HCT116 (cell line): ENCODE measurements at regions not wholly inside any gene's neighbourhood (a gene's known extent, or its start where the extent isn't known, plus 50 kb on each side); places are given as distances from the start of the nearest gene placed in this dataset.

Experiments
- ATAC-seq: fragments of 200-7000 bp; cut with Tn5 transposase; 2 replicates; pipeline ENCODE4 v1.9.1; 2020; ENCODE audit warnings: mild to moderate bottlenecking, moderate library complexity
- BruUV-seq: library from RNA; stranded (reverse); fragments of 400-500 nt; replicated peaks from 2 replicates; lab custom pipeline; 2021; lab: Mats Ljungman, UMichigan
- CTCF ChIA-PET: fragments of 300-600 bp; sonication (Branson Sonifier 250); formaldehyde crosslinking; loops from one replicate; lab custom pipeline; 2021; ENCODE audit warnings: antibody characterized with exemption; lab: Charles Lee
- POLR2A ChIA-PET: fragments of 300-600, 350-600 bp; sonication (Branson Sonifier 250); formaldehyde crosslinking; loops from one replicate; lab custom pipeline; 2021; ENCODE audit warnings: antibody characterized with exemption; lab: Charles Lee
- RAD21 ChIA-PET, 2 experiments: fragments of 300-600 bp; sonication (Branson Sonifier 250); formaldehyde crosslinking; loops; one replicate each; lab custom pipeline; 2023; ENCODE audit warnings: low total read pairs in 2 of 2; ENCODE audit not compliant: uncharacterized antibody in 2 of 2, unreplicated experiment in 2 of 2, low non-redundant PET in 1 of 2; lab: Charles Lee
- DNase-seq: peaks from one replicate; pipeline ENCODE4 v3.0.0-alpha.2; 2010; ENCODE audit warnings: low read depth, low spot score
- H2AFZ ChIP-seq: fragments of 200-600 bp; shearing (Covaris generic), sonication (generic); 2 replicates; pipeline ENCODE4 v1.6.1; 2017; ENCODE audit warnings: low read depth, mixed run types, mixed read lengths, antibody characterized with exemption, low read length; ENCODE audit not compliant: poor library complexity, severe bottlenecking
- H3K27ac ChIP-seq: 2 replicates; pipeline ENCODE4 v1.5.1; 2012; ENCODE audit warnings: low read depth, low read length
- H3K27me3 ChIP-seq: fragments of 200-600 bp; sonication (generic); 2 replicates; pipeline ENCODE4 v1.6.1; 2016; ENCODE audit warnings: mixed run types, low read length, mixed read lengths; ENCODE audit not compliant: insufficient read depth
- H3K36me3 ChIP-seq, 2 experiments: fragments of 200-500 bp in 1 of 2; fragments of 200-600 bp in 1 of 2; sonication (Bioruptor generic) in 1 of 2; sonication (generic) in 1 of 2; 2 replicates each; pipeline versions ENCODE4 v1.5.1 to v1.6.1; 2014 to 2016; ENCODE audit warnings: low read length in 2 of 2, inconsistent platforms in 1 of 2, mixed read lengths in 1 of 2, mixed run types in 1 of 2; ENCODE audit not compliant: insufficient read depth in 2 of 2, control insufficient read depth in 1 of 2
- H3K4me1 ChIP-seq, 2 experiments: fragments of 200-600 bp in 1 of 2; sonication (generic) in 1 of 2; 2 replicates each; pipeline versions ENCODE4 v1.5.1 to v1.6.1; 2012 to 2017; ENCODE audit warnings: low read length in 2 of 2, inconsistent platforms in 1 of 2, mild to moderate bottlenecking in 1 of 2, mixed read lengths in 1 of 2, mixed run types in 1 of 2, moderate library complexity in 1 of 2; ENCODE audit not compliant: insufficient read depth in 2 of 2, control insufficient read depth in 1 of 2
- H3K4me2 ChIP-seq: fragments of 200-600 bp; sonication (generic); 2 replicates; pipeline ENCODE4 v1.6.1; 2017; ENCODE audit warnings: mixed run types, low read length, mixed read lengths
- H3K4me3 ChIP-seq, 2 experiments: fragments of 200-600 bp in 1 of 2; sonication (generic) in 1 of 2; replicated peaks in 1 of 2; 2 replicates each; pipeline ENCODE4 v1.5.1; 2011 to 2016; ENCODE audit warnings: low read length in 2 of 2, control low read depth in 1 of 2, low read depth in 1 of 2, mild to moderate bottlenecking in 1 of 2, mixed read lengths in 1 of 2, mixed run types in 1 of 2
- H3K79me2 ChIP-seq: fragments of 200-600 bp; sonication (generic); 2 replicates; pipeline ENCODE4 v1.6.1; 2017; ENCODE audit warnings: mild to moderate bottlenecking, mixed run types, low read length, moderate library complexity, mixed read lengths; ENCODE audit not compliant: insufficient read depth
- H3K9ac ChIP-seq: fragments of 200-600 bp; sonication (generic); 2 replicates; pipeline ENCODE4 v1.6.1; 2016; ENCODE audit warnings: low read length, mixed read lengths
- H3K9me2 ChIP-seq: fragments of 200-600 bp; sonication (generic), shearing (Covaris generic); 2 replicates; pipeline ENCODE4 v1.6.1; 2017; ENCODE audit warnings: mixed run types, mild to moderate bottlenecking, moderate library complexity; ENCODE audit not compliant: insufficient read depth
- H3K9me3 ChIP-seq, 2 experiments: fragments of 200-500 bp in 1 of 2; fragments of 200-600 bp in 1 of 2; sonication (Bioruptor generic) in 1 of 2; sonication (generic) in 1 of 2; 2 replicates each; pipeline ENCODE4 v1.6.1; 2014 to 2017; ENCODE audit warnings: low read length in 2 of 2, mixed read lengths in 2 of 2, inconsistent platforms in 1 of 2, low read depth in 1 of 2, mild to moderate bottlenecking in 1 of 2, mixed run types in 1 of 2, moderate library complexity in 1 of 2; ENCODE audit not compliant: control insufficient read depth in 1 of 2, insufficient read depth in 1 of 2
- H4K20me1 ChIP-seq: fragments of 200-600 bp; sonication (generic), shearing (Covaris generic); 2 replicates; pipeline ENCODE4 v1.6.1; 2017; ENCODE audit warnings: mixed run types, mild to moderate bottlenecking, moderate library complexity; ENCODE audit not compliant: insufficient read depth
- ATF3 ChIP-seq: IDR thresholded peaks from 2 replicates; pipeline ENCODE4 v1.6.1; 2012
- CEBPB ChIP-seq: IDR thresholded peaks from 2 replicates; pipeline ENCODE4 v1.6.1; 2012; ENCODE audit warnings: low read depth
- CTCF ChIP-seq, 3 experiments: fragments of 200-600 bp in 1 of 3; sonication (generic) in 1 of 3; IDR thresholded peaks in 2 of 3; conservative IDR thresholded peaks in 1 of 3; 2 replicates each; pipeline ENCODE4 v1.5.1; 2012 to 2017; ENCODE audit warnings: low read depth in 2 of 3, low read length in 2 of 3, antibody characterized with exemption in 1 of 3, borderline replicate concordance in 1 of 3, control low read depth in 1 of 3, mild to moderate bottlenecking in 1 of 3, mixed read lengths in 1 of 3, mixed run types in 1 of 3, moderate library complexity in 1 of 3; ENCODE audit not compliant: insufficient read depth in 1 of 3
- ELF1 ChIP-seq: IDR thresholded peaks from 2 replicates; pipeline ENCODE4 v1.6.1; 2012; ENCODE audit warnings: low read depth, borderline replicate concordance
- EZH2 ChIP-seq: fragments of 200-600 bp; sonication (generic); IDR thresholded peaks from 2 replicates; pipeline ENCODE4 v1.6.1; 2017; ENCODE audit warnings: antibody characterized with exemption, mixed run types
- EZH2phosphoT487 ChIP-seq: fragments of 200-600 bp; IDR thresholded peaks from 2 replicates; pipeline ENCODE4 v1.6.1; 2018; ENCODE audit warnings: antibody characterized with exemption, borderline replicate concordance
- JUND ChIP-seq: IDR thresholded peaks from 2 replicates; pipeline ENCODE4 v1.6.1; 2012
- MAX ChIP-seq: IDR thresholded peaks from 2 replicates; pipeline ENCODE4 v1.6.1; 2012
- POLR2AphosphoS5 ChIP-seq: IDR thresholded peaks from 2 replicates; pipeline ENCODE4 v1.6.1; 2011; ENCODE audit warnings: mild to moderate bottlenecking, low read depth, low read length, moderate library complexity
- RAD21 ChIP-seq: IDR thresholded peaks from 2 replicates; pipeline ENCODE4 v1.6.1; 2012; ENCODE audit warnings: low read depth, mild to moderate bottlenecking
- REST ChIP-seq: IDR thresholded peaks from 2 replicates; pipeline ENCODE4 v1.6.1; 2012; ENCODE audit warnings: low read depth
- SIN3A ChIP-seq: IDR thresholded peaks from 2 replicates; pipeline ENCODE4 v1.6.1; 2012; ENCODE audit warnings: low read depth
- SP1 ChIP-seq: IDR thresholded peaks from 2 replicates; pipeline ENCODE4 v1.6.1; 2012; ENCODE audit warnings: low read depth
- SRF ChIP-seq: IDR thresholded peaks from 2 replicates; pipeline ENCODE4 v1.6.1; 2012; ENCODE audit warnings: low read depth
- TCF7L2 ChIP-seq: IDR thresholded peaks from 2 replicates; pipeline ENCODE4 v1.7.0; 2011; ENCODE audit warnings: borderline replicate concordance, inconsistent platforms; ENCODE audit not compliant: insufficient read depth, insufficient read length; ENCODE audit errors: extremely low read depth
- YY1 ChIP-seq: IDR thresholded peaks from 2 replicates; pipeline ENCODE4 v1.6.1; 2011; ENCODE audit warnings: low read length, low read depth, moderate library complexity, mild to moderate bottlenecking; ENCODE audit not compliant: insufficient replicate concordance; ENCODE audit errors: extremely low read depth
- ZNF274 ChIP-seq: fragments of 200-500 bp; sonication (Bioruptor generic); IDR thresholded peaks from 2 replicates; pipeline ENCODE4 v1.6.1; 2014; ENCODE audit warnings: mild to moderate bottlenecking, low read depth, low read length, inconsistent platforms
- intact Hi-C: fragments of 100-400 bp; cut with micrococcal nuclease; formaldehyde crosslinking; loops from 2 replicates; pipeline ENCODE4 v1.10.0; 2022

GRCh38 chr1:80181418-80181817 is 1174.9 kb upstream of the ADGRL4 start:
- H3K4me3 ChIP-seq: no peak overlapping the region
- no peak overlapping the region for H3K9ac ChIP-seq
- H3K36me3 ChIP-seq: no peaks in the 10 kb centered on the region
- DNase-seq (no peak), ATAC-seq (no peak)
- H4K20me1 ChIP-seq: no peaks in the 10 kb centered on the region
- H2AFZ ChIP-seq: no peak overlapping the region
- no peaks in the 10 kb centered on the region for H3K9me3 ChIP-seq
- H3K9me2 ChIP-seq: no peaks in the 10 kb centered on the region
- H3K27me3 ChIP-seq: no peaks in the 10 kb centered on the region
- H3K4me2 ChIP-seq: no peak overlapping the region
- ChIA-PET POLR2A (no interaction called here), RAD21 (no interaction called here), CTCF (no interaction called here)
- H3K4me1 ChIP-seq: no peaks in the 10 kb centered on the region
- H3K79me2 ChIP-seq: no peaks in the 10 kb centered on the region
- H3K27ac ChIP-seq: no peak overlapping the region
- intact Hi-C loops: no loop called here
- no TSS peak for BruUV-seq
- no peak for TF ChIP-seq JUND
- TF ChIP-seq CEBPB: no peak
- no peak for TF ChIP-seq ATF3
- no peak for TF ChIP-seq ZNF274
- no peak for TF ChIP-seq MAX
- no peak for TF ChIP-seq EZH2phosphoT487
- no peak for TF ChIP-seq CTCF (IDR thresholded peaks at IDR 0.05 in 2 of 3, conservative IDR thresholded peaks at IDR 0.05 in 1 of 3; ENCODE audit: borderline replicate concordance in 1 of 3, insufficient read depth in 1 of 3, low read depth in 2 of 3, low read length in 2 of 3)
- no peak for TF ChIP-seq YY1
- TF ChIP-seq REST: no peak
- no peak for TF ChIP-seq POLR2AphosphoS5
- no peak for TF ChIP-seq TCF7L2
- no peak for TF ChIP-seq ELF1
- TF ChIP-seq SRF: no peak
- no peak for TF ChIP-seq EZH2
- no peak for TF ChIP-seq SIN3A
- no peak for TF ChIP-seq SP1
- TF ChIP-seq RAD21: no peak
- TF ChIP-seq, all 23 proteins: peak for 0
